ENCODE measurements at regions not wholly inside any gene's neighbourhood (a gene's known extent, or its start where the extent isn't known, plus 50 kb on each side); places are given as distances from the start of the nearest gene placed in this dataset.

GRCh38 chr3:177739461-177739860, 542.2 kb upstream of the TBL1XR1 start:
- TF ChIP-seq POLR2A (IDR thresholded peaks at IDR 0.05) = no peak
- TF ChIP-seq CTCF (IDR thresholded peaks at IDR 0.05) = no peak
- no peak overlapping the region for H3K27ac ChIP-seq
- WGBS, 2 donors = 95% methylated on average over 5 of the region's 5 CpGs
- intact Hi-C loops (cut with DNase I; ENCODE audit: low total_unique reads) = no loop called here
- H3K27me3 ChIP-seq = no peaks in the 10 kb centered on the region
- no peak overlapping the region for H3K4me3 ChIP-seq
- no peak for DNase-seq
- no peaks in the 10 kb centered on the region for H3K36me3 ChIP-seq (ENCODE audit: low read depth, missing control alignments)
- no peaks in the 10 kb centered on the region for H3K9me3 ChIP-seq
- no peaks in the 10 kb centered on the region for H3K4me1 ChIP-seq

GRCh38 chr3:177740254-177740653, 543.0 kb upstream of the TBL1XR1 start:
- no peak overlapping the region for H3K4me3 ChIP-seq
- TF ChIP-seq POLR2A (IDR thresholded peaks at IDR 0.05) = no peak
- TF ChIP-seq CTCF (IDR thresholded peaks at IDR 0.05) = no peak
- H3K27me3 ChIP-seq = no peaks in the 10 kb centered on the region
- no peaks in the 10 kb centered on the region for H3K4me1 ChIP-seq
- no peak overlapping the region for H3K27ac ChIP-seq
- 85 to 90% methylated on average over 3 of the region's 3 CpGs for WGBS, 2 donors
- no peaks in the 10 kb centered on the region for H3K9me3 ChIP-seq
- no peak for DNase-seq
- intact Hi-C loops (cut with DNase I; ENCODE audit: low total_unique reads) = no loop called here
- H3K36me3 ChIP-seq (ENCODE audit: low read depth, missing control alignments) = no peaks in the 10 kb centered on the region

- Histone ChIP-seq H3K27ac (no peak overlapping the region), H3K27me3 (no peaks in the 10 kb centered on the region), H3K9me3 (no peaks in the 10 kb centered on the region), H3K4me3 (no peak overlapping the region), H3K4me1 (no peaks in the 10 kb centered on the region), H3K36me3 (ENCODE audit: low read depth, missing control alignments) (no peaks in the 10 kb centered on the region)
- no peak for DNase-seq
- intact Hi-C loops (cut with DNase I; ENCODE audit: low total_unique reads) = no loop called here
- no peak for TF ChIP-seq CTCF (IDR thresholded peaks at IDR 0.05)
- no peak for TF ChIP-seq POLR2A (IDR thresholded peaks at IDR 0.05)
- 82 to 86% methylated on average over 4 of the region's 4 CpGs for WGBS, 2 donors
Observed at GRCh38 chr3:177742273-177742672, 545.0 kb upstream of the TBL1XR1 start.

DNA sequence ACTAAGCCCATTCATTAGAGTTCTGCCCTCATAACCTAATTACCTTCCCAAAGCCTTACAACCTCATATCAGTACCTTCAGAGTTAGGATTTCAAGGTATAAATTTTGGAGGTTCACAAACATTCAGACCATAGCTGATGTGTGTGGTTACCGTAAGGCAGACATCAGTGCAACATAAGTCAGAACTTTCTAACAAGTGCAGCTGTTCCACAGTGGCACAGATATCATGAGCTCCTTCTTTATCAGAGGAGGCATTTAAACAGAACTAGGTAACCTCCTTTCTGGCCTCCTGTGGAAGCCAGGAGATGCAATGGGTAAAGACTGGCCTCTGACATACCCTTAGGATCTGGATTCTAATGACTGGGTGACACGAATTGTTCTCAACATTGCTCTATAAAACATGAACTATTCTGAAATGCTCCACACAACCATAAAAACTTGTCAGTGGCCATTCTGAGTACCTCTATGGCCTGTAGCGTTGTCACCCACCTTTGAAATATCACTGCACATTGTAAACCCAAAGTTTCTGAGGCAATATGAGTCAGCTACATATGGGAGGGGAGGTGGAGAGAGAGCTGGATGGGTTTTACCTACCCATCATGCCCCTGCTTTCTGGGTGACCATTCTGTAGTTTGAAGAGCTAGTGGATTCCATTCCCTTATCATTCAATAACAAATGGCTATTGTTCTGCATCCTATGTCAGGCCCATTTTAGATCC, 546.0 kb upstream of the TBL1XR1 start:
- Histone ChIP-seq H3K4me1 (no peaks in the 10 kb centered on the region), H3K4me3 (no peak overlapping the region), H3K36me3 (ENCODE audit: low read depth, missing control alignments) (no peaks in the 10 kb centered on the region), H3K9me3 (no peaks in the 10 kb centered on the region), H3K27ac (no peak overlapping the region), H3K27me3 (no peaks in the 10 kb centered on the region)
- WGBS, 2 donors = 64 to 74% methylated on average over 3 of the region's 3 CpGs
- no peak for TF ChIP-seq CTCF (IDR thresholded peaks at IDR 0.05)
- no peak for TF ChIP-seq POLR2A (IDR thresholded peaks at IDR 0.05)
- DNase-seq = no peak
- intact Hi-C loops (cut with DNase I; ENCODE audit: low total_unique reads) = no loop called here

Measured in testis (tissue), 2 donors.